ENCODE measurements at regions not wholly inside any gene's neighbourhood (a gene's known extent, or its start where the extent isn't known, plus 50 kb on each side); places are given as distances from the start of the nearest gene placed in this dataset.

- BruUV-seq (replicated peaks), result no TSS peak
- no peaks in the 10 kb centered on the region for H3K4me1 ChIP-seq (ENCODE audit: insufficient read depth, low read length, poor library complexity, severe bottlenecking)
- ChIA-PET POLR2A (no interaction called here), CTCF (ENCODE audit: unreplicated experiment) (no interaction called here)
- no peak for TF ChIP-seq EZH2phosphoT487 (IDR thresholded peaks at IDR 0.05; ENCODE audit: borderline replicate concordance, low read depth, low read length)
- TF ChIP-seq CTCF (conservative IDR thresholded peaks at IDR 0.05; ENCODE audit: low read length), result no peak
- H3K4me3 ChIP-seq (ENCODE audit: low read depth, low read length, poor library complexity, severe bottlenecking), result no peak overlapping the region
- no peaks in the 10 kb centered on the region for H3K79me2 ChIP-seq (ENCODE audit: insufficient read depth, low read depth, low read length)
- H4K20me1 ChIP-seq (ENCODE audit: insufficient read depth, low read length), result no peaks in the 10 kb centered on the region
- H3K36me3 ChIP-seq (ENCODE audit: insufficient read depth, low read length), result no peaks in the 10 kb centered on the region
- DNase-seq (ENCODE audit: low spot score), result no peak
- intact Hi-C loops (cut with micrococcal nuclease; ENCODE audit: unreplicated experiment), result no loop called here
- H3K9me3 ChIP-seq (ENCODE audit: low read length), result no peaks in the 10 kb centered on the region
- no peak overlapping the region for H2AFZ ChIP-seq (ENCODE audit: low read length)
- no peak overlapping the region for H3K4me2 ChIP-seq (ENCODE audit: low read length)
- H3K27ac ChIP-seq (ENCODE audit: low read depth, low read length, poor library complexity, severe bottlenecking), result no peak overlapping the region
- no peaks in the 10 kb centered on the region for H3K9me2 ChIP-seq (ENCODE audit: insufficient read depth, low read length)
These were observed 1936.8 kb upstream of the PIK3C3 start for GRCh38 chr18:40018266-40018665.

GRCh38 chr18:40017021-40017420 is 1938.0 kb upstream of the PIK3C3 start:
- TF ChIP-seq CTCF (conservative IDR thresholded peaks at IDR 0.05; ENCODE audit: low read length) (no peak), EZH2phosphoT487 (IDR thresholded peaks at IDR 0.05; ENCODE audit: borderline replicate concordance, low read depth, low read length) (no peak)
- ChIA-PET POLR2A (no interaction called here), CTCF (ENCODE audit: unreplicated experiment) (no interaction called here)
- no peaks in the 10 kb centered on the region for H3K79me2 ChIP-seq (ENCODE audit: insufficient read depth, low read depth, low read length)
- intact Hi-C loops (cut with micrococcal nuclease; ENCODE audit: unreplicated experiment), result no loop called here
- no peaks in the 10 kb centered on the region for H4K20me1 ChIP-seq (ENCODE audit: insufficient read depth, low read length)
- H3K9me2 ChIP-seq (ENCODE audit: insufficient read depth, low read length), result no peaks in the 10 kb centered on the region
- no peak overlapping the region for H3K4me2 ChIP-seq (ENCODE audit: low read length)
- H3K4me1 ChIP-seq (ENCODE audit: insufficient read depth, low read length, poor library complexity, severe bottlenecking), result no peaks in the 10 kb centered on the region
- DNase-seq (ENCODE audit: low spot score), result no peak
- H3K9me3 ChIP-seq (ENCODE audit: low read length), result no peaks in the 10 kb centered on the region
- H3K27ac ChIP-seq (ENCODE audit: low read depth, low read length, poor library complexity, severe bottlenecking), result no peak overlapping the region
- H3K4me3 ChIP-seq (ENCODE audit: low read depth, low read length, poor library complexity, severe bottlenecking), result no peak overlapping the region
- no TSS peak for BruUV-seq (replicated peaks)
- no peak overlapping the region for H2AFZ ChIP-seq (ENCODE audit: low read length)
- H3K36me3 ChIP-seq (ENCODE audit: insufficient read depth, low read length), result no peaks in the 10 kb centered on the region

- Histone ChIP-seq H4K20me1 (ENCODE audit: insufficient read depth, low read length) (no peaks in the 10 kb centered on the region), H3K27ac (ENCODE audit: low read depth, low read length, poor library complexity, severe bottlenecking) (no peak overlapping the region), H3K36me3 (ENCODE audit: insufficient read depth, low read length) (no peaks in the 10 kb centered on the region), H2AFZ (ENCODE audit: low read length) (no peak overlapping the region), H3K4me3 (ENCODE audit: low read depth, low read length, poor library complexity, severe bottlenecking) (no peak overlapping the region), H3K79me2 (ENCODE audit: insufficient read depth, low read depth, low read length) (no peaks in the 10 kb centered on the region), H3K4me1 (ENCODE audit: insufficient read depth, low read length, poor library complexity, severe bottlenecking) (no peaks in the 10 kb centered on the region), H3K9me3 (ENCODE audit: low read length) (no peaks in the 10 kb centered on the region), H3K4me2 (ENCODE audit: low read length) (no peak overlapping the region), H3K9me2 (ENCODE audit: insufficient read depth, low read length) (no peaks in the 10 kb centered on the region)
- POLR2A ChIA-PET, result no interaction called here
- BruUV-seq (replicated peaks), result no TSS peak
- TF ChIP-seq EZH2phosphoT487 (IDR thresholded peaks at IDR 0.05; ENCODE audit: borderline replicate concordance, low read depth, low read length), result no peak
- TF ChIP-seq CTCF (conservative IDR thresholded peaks at IDR 0.05; ENCODE audit: low read length), result no peak
- DNase-seq (ENCODE audit: low spot score), result no peak
- intact Hi-C loops (cut with micrococcal nuclease; ENCODE audit: unreplicated experiment), result no loop called here
- CTCF ChIA-PET (ENCODE audit: unreplicated experiment), result no interaction called here
These were observed 1938.6 kb upstream of the PIK3C3 start for GRCh38 chr18:40016405-40016804.
